ENCODE measurements at regions not wholly inside any gene's neighbourhood (a gene's known extent, or its start where the extent isn't known, plus 50 kb on each side); places are given as distances from the start of the nearest gene placed in this dataset.

- intact Hi-C loops (cut with DNase I), result loop anchor here (5.0 kb wide), 1 partner anchor 302 kb away; no protein-coding TSS in a partner anchor
- H3K27me3 ChIP-seq, result no peaks in the 10 kb centered on the region
- no peaks in the 10 kb centered on the region for H3K36me3 ChIP-seq
- H3K9ac ChIP-seq (ENCODE audit: low read depth in 2 of 2, low read length in 2 of 2), result no peak overlapping the region
- no peaks in the 10 kb centered on the region for H3K9me3 ChIP-seq
- no peaks in the 10 kb centered on the region for H3K4me1 ChIP-seq
- no peak overlapping the region for H3K27ac ChIP-seq
- H3K4me3 ChIP-seq, result no peak overlapping the region
- DNase-seq, result no peak
- TF ChIP-seq CTCF (IDR thresholded peaks at IDR 0.05), result no peak
Observed at GRCh38 chr2:18154259-18154658, 275.8 kb downstream of the KCNS3 start.

GRCh38 chr2:18153741-18154140 lies 275.3 kb downstream of the KCNS3 start:
- Histone ChIP-seq H3K4me1 (no peaks in the 10 kb centered on the region), H3K27me3 (no peaks in the 10 kb centered on the region), H3K36me3 (no peaks in the 10 kb centered on the region), H3K4me3 (no peak overlapping the region), H3K27ac (no peak overlapping the region), H3K9ac (ENCODE audit: low read depth in 2 of 2, low read length in 2 of 2) (no peak overlapping the region), H3K9me3 (no peaks in the 10 kb centered on the region)
- intact Hi-C loops (cut with DNase I), result loop anchor here (5.0 kb wide), 1 partner anchor 301 kb away; no protein-coding TSS in a partner anchor
- no peak for DNase-seq
- TF ChIP-seq CTCF (IDR thresholded peaks at IDR 0.05), result no peak

GRCh38 chr2:18151237-18151636 lies 272.8 kb downstream of the KCNS3 start:
- no peak overlapping the region for H3K4me3 ChIP-seq
- TF ChIP-seq CTCF (IDR thresholded peaks at IDR 0.05), result no peak
- no peak overlapping the region for H3K27ac ChIP-seq
- intact Hi-C loops (cut with DNase I), result loop anchor here (5.0 kb wide), 1 partner anchor 299 kb away; no protein-coding TSS in a partner anchor
- H3K27me3 ChIP-seq, result no peaks in the 10 kb centered on the region
- no peak for DNase-seq
- no peaks in the 10 kb centered on the region for H3K4me1 ChIP-seq
- H3K9ac ChIP-seq (ENCODE audit: low read depth in 2 of 2, low read length in 2 of 2), result no peak overlapping the region
- no peaks in the 10 kb centered on the region for H3K9me3 ChIP-seq
- H3K36me3 ChIP-seq, result no peaks in the 10 kb centered on the region

GRCh38 chr2:18149660-18150246 lies 271.3 kb downstream of the KCNS3 start:
- DNase-seq, result no peak
- Histone ChIP-seq H3K4me3 (no peak overlapping the region), H3K27ac (no peak overlapping the region), H3K9me3 (no peaks in the 10 kb centered on the region), H3K27me3 (no peaks in the 10 kb centered on the region), H3K4me1 (no peaks in the 10 kb centered on the region), H3K9ac (ENCODE audit: low read depth in 2 of 2, low read length in 2 of 2) (no peak overlapping the region), H3K36me3 (no peaks in the 10 kb centered on the region)
- intact Hi-C loops (cut with DNase I), result loop anchor here (5.0 kb wide), 1 partner anchor 297 kb away; no protein-coding TSS in a partner anchor
- TF ChIP-seq CTCF (IDR thresholded peaks at IDR 0.05), result peak; percentile 66

GRCh38 chr2:18136881-18137475 lies 258.5 kb downstream of the KCNS3 start:
- Histone ChIP-seq H3K27me3 (no peaks in the 10 kb centered on the region), H3K36me3 (no peaks in the 10 kb centered on the region), H3K4me3 (no peak overlapping the region), H3K9me3 (no peaks in the 10 kb centered on the region), H3K27ac (no peak overlapping the region), H3K4me1 (no peaks in the 10 kb centered on the region), H3K9ac (ENCODE audit: low read depth in 2 of 2, low read length in 2 of 2) (no peak overlapping the region)
- intact Hi-C loops (cut with DNase I), result no loop called here
- no peak for TF ChIP-seq CTCF (IDR thresholded peaks at IDR 0.05)
- DNase-seq, result no peak

Measured in colonic mucosa (tissue), 4 donors.